HEK293T (cell line): ENCODE measurements at regions not wholly inside any gene's neighbourhood (a gene's known extent, or its start where the extent isn't known, plus 50 kb on each side); places are given as distances from the start of the nearest gene placed in this dataset.
"Not testable (repeated sequence)": the region's sequence is repeated elsewhere in the genome, so short reads cannot be mapped to it uniquely, and the experiment has no call there.

Experiments used
- CTCF ChIA-PET: fragments of 350-600 bp; formaldehyde crosslinking; extraction: SDS; loops from one replicate; lab custom pipeline; 2021; ENCODE audit warnings: antibody characterized with exemption, inconsistent platforms; lab: Yijun Ruan, JAX
- POLR2A ChIA-PET: fragments of 350-600 bp; formaldehyde crosslinking; extraction: SDS; loops from one replicate; lab custom pipeline; 2020; ENCODE audit warnings: antibody characterized with exemption, inconsistent platforms; lab: Yijun Ruan, JAX
- DNase-seq: peaks from one replicate; pipeline ENCODE4 v3.0.0; 2012; ENCODE audit warnings: mixed read lengths; ENCODE audit errors: extremely low spot score
- ARNT ChIP-seq: fragments of 450-650 bp; IDR thresholded peaks from 2 replicates; pipeline ENCODE4 v1.6.1; 2017; ENCODE audit warnings: mild to moderate bottlenecking
- BHLHE40 ChIP-seq: fragments of 450-650 bp; IDR thresholded peaks from 2 replicates; pipeline ENCODE4 v1.6.1; 2016; ENCODE audit warnings: mild to moderate bottlenecking, moderate library complexity, borderline replicate concordance
- CTBP1 ChIP-seq: fragments of 450-650 bp; IDR thresholded peaks from 2 replicates; pipeline ENCODE4 v1.6.1; 2016; ENCODE audit warnings: borderline replicate concordance
- ELF4 ChIP-seq: fragments of 450-650 bp; IDR thresholded peaks from 2 replicates; pipeline ENCODE4 v1.6.1; 2017; ENCODE audit warnings: antibody characterized with exemption
- FOXA1 ChIP-seq: fragments of 450-650 bp; IDR thresholded peaks from 2 replicates; pipeline ENCODE4 v1.6.1; 2016; ENCODE audit warnings: mild to moderate bottlenecking
- FOXK2 ChIP-seq: fragments of 450-650 bp; IDR thresholded peaks from 2 replicates; pipeline ENCODE4 v1.6.1; 2016; ENCODE audit warnings: mild to moderate bottlenecking
- FOXM1 ChIP-seq: fragments of 450-650 bp; IDR thresholded peaks from 2 replicates; pipeline ENCODE4 v1.6.1; 2017; ENCODE audit warnings: mild to moderate bottlenecking, borderline replicate concordance
- HDGF ChIP-seq: fragments of 450-650 bp; IDR thresholded peaks from 2 replicates; pipeline ENCODE4 v1.6.1; 2017; ENCODE audit warnings: antibody characterized with exemption, borderline replicate concordance
- L3MBTL2 ChIP-seq: fragments of 450-650 bp; conservative IDR thresholded peaks from 2 replicates; pipeline ENCODE4 v1.6.1; 2016; ENCODE audit warnings: mild to moderate bottlenecking
- LEF1 ChIP-seq: fragments of 450-650 bp; IDR thresholded peaks from 2 replicates; pipeline ENCODE4 v1.6.1; 2017; ENCODE audit warnings: mild to moderate bottlenecking, borderline replicate concordance
- NFRKB ChIP-seq: fragments of 450-650 bp; IDR thresholded peaks from 2 replicates; pipeline ENCODE4 v1.6.1; 2016; ENCODE audit warnings: mild to moderate bottlenecking, moderate library complexity
- SP1 ChIP-seq: fragments of 450-650 bp; IDR thresholded peaks from 2 replicates; pipeline ENCODE4 v1.6.1; 2017
- SUZ12 ChIP-seq: fragments of 450-650 bp; IDR thresholded peaks from 2 replicates; pipeline ENCODE4 v1.6.1; 2016; ENCODE audit warnings: mild to moderate bottlenecking
- TARDBP ChIP-seq: fragments of 450-650 bp; IDR thresholded peaks from 2 replicates; pipeline ENCODE4 v1.6.1; 2016
- ZNF384 ChIP-seq: fragments of 450-650 bp; IDR thresholded peaks from 2 replicates; pipeline ENCODE4 v1.6.1; 2016
- TF ChIP-seq, protein P1 (sequence below): fragments of 450-650 bp; IDR thresholded peaks from 2 replicates; pipeline ENCODE4 v1.6.1; 2016

DNA sequence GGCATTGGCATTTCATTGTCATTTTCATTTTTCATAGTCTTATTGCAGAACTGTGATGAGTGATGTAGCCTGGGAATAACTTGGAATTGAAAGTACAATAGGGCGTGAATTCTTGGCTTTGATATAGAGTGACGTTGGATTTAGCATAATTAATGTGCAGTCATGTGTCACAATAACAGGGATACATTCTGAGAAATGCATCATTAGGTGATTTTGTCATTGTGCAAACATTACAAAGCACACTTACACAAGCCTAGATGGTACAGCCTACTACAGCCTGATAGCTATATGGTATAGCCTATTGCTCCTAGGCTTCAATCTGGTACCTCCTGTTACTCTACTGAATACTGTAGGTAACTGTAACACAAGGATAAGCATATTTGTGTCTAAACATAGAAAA, 300.8 kb downstream of the DTHD1 start:
- TF ChIP-seq L3MBTL2 (no peak), TARDBP (no peak), NFRKB (no peak), LEF1 (no peak), ELF4 (no peak), SP1 (no peak), FOXK2 (no peak), BHLHE40 (no peak), SUZ12 (no peak), FOXM1 (no peak), ZNF384 (no peak), CTBP1 (no peak), ARNT (no peak)
- TF ChIP-seq, protein P1, sequence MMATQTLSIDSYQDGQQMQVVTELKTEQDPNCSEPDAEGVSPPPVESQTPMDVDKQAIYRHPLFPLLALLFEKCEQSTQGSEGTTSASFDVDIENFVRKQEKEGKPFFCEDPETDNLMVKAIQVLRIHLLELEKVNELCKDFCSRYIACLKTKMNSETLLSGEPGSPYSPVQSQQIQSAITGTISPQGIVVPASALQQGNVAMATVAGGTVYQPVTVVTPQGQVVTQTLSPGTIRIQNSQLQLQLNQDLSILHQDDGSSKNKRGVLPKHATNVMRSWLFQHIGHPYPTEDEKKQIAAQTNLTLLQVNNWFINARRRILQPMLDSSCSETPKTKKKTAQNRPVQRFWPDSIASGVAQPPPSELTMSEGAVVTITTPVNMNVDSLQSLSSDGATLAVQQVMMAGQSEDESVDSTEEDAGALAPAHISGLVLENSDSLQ: no peak
- ChIA-PET CTCF (no interaction called here), POLR2A (no interaction called here)
- DNase-seq: no peak

GRCh38 chr4:36587909-36588472, 306.6 kb downstream of the DTHD1 start:
- ChIA-PET CTCF (no interaction called here), POLR2A (no interaction called here)
- TF ChIP-seq BHLHE40 (no peak), CTBP1 (no peak), TARDBP (no peak), SUZ12 (no peak), HDGF (no peak), LEF1 (no peak), ARNT (no peak), ZNF384 (no peak), FOXA1 (no peak), ELF4 (no peak), NFRKB (no peak), L3MBTL2 (no peak), SP1 (no peak)
- TF ChIP-seq, protein P1: no peak
- DNase-seq: no peak

DNA sequence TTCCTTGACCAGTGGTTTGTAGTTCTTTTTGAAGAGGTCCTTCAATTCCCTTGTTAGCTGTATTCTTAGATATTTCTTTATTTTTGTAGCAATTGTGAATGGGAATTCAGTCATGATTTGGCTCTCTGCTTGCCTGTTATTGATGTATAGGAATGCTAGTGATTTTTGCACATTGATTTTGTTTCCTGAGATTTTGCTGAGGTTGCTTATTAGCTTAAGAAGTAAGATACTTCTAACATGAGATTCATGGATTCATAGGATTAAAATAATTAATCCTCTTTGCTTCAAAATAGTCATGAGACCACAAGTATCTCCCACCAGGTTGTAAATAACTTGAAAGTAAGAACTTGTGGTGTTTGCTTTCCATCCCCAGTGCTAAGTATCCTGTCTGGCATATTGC, 308.9 kb downstream of the DTHD1 start:
- ChIA-PET POLR2A (no interaction called here), CTCF (no interaction called here)
- no peak for DNase-seq
- TF ChIP-seq ARNT (no peak), NFRKB (no peak), CTBP1 (no peak), SUZ12 (no peak), L3MBTL2 (no peak)

DNA sequence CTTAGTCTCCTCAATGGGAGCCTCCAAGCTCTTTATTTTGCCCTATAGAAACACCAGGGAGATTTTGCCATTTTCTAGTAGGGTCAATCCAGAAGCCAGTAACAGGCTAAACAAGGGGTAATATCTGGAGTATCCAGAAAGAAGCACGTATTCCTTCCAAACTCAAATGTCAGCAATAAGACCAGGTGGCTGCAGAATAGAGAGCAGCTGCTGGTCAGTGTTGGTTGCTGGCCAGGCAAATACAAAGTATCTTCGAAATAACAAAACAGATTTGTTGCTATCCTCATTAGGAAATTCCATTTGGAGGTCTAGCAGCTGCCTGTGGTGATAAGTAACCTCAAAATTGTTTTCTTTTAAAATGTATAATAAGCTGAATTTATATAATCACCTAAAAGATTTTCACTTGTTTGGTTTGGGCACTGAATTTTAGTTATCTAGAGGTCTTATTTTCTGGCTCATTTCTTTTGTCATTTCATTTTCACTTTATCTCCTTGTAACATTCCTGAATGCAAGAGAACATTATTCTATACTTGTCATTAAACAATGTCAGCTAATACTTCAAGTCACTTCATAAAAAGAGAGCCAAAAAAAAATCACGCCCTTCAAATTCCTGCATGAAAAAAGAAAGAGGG, 320.6 kb downstream of the DTHD1 start:
- DNase-seq: no peak
- TF ChIP-seq ELF4 (no peak), NFRKB (no peak), L3MBTL2 (no peak), LEF1 (no peak), ARNT (no peak), ZNF384 (no peak), TARDBP (no peak)
- POLR2A ChIA-PET: no interaction called here
- CTCF ChIA-PET: interaction anchor here (0.6 kb wide), 1 partner anchor 154 kb away, joined by 3 read pairs; no protein-coding TSS in a partner anchor

- no peak for DNase-seq
- no peak for TF ChIP-seq ZNF384
- TF ChIP-seq HDGF: no peak
- TF ChIP-seq CTBP1: no peak
- no peak for TF ChIP-seq FOXA1
- TF ChIP-seq BHLHE40: no peak
- TF ChIP-seq ELF4: no peak
- no peak for TF ChIP-seq FOXK2
- TF ChIP-seq NFRKB: no peak
- TF ChIP-seq SP1: no peak
- TF ChIP-seq LEF1: no peak
- TF ChIP-seq SUZ12: no peak
- TF ChIP-seq TARDBP: no peak
- TF ChIP-seq ARNT: no peak
- no peak for TF ChIP-seq L3MBTL2
- no peak for TF ChIP-seq FOXM1
- TF ChIP-seq, protein P1: no peak
- POLR2A ChIA-PET: no interaction called here
- CTCF ChIA-PET: no interaction called here
Measured at GRCh38 chr4:36609661-36610060, 328.2 kb downstream of the DTHD1 start.

- DNase-seq: no peak
- POLR2A ChIA-PET: no interaction called here
- CTCF ChIA-PET: no interaction called here
- TF ChIP-seq BHLHE40: no peak
- no peak for TF ChIP-seq ELF4
- no peak for TF ChIP-seq SUZ12
- TF ChIP-seq LEF1: no peak
- no peak for TF ChIP-seq NFRKB
- no peak for TF ChIP-seq ARNT
- TF ChIP-seq TARDBP: no peak
- no peak for TF ChIP-seq HDGF
- TF ChIP-seq CTBP1: no peak
- TF ChIP-seq FOXM1: no peak
- no peak for TF ChIP-seq ZNF384
- TF ChIP-seq, protein P1: no peak
- no peak for TF ChIP-seq FOXK2
- TF ChIP-seq FOXA1: no peak
- no peak for TF ChIP-seq SP1
- TF ChIP-seq L3MBTL2: no peak
Measured at GRCh38 chr4:36610628-36611027, 329.2 kb downstream of the DTHD1 start.

DNA sequence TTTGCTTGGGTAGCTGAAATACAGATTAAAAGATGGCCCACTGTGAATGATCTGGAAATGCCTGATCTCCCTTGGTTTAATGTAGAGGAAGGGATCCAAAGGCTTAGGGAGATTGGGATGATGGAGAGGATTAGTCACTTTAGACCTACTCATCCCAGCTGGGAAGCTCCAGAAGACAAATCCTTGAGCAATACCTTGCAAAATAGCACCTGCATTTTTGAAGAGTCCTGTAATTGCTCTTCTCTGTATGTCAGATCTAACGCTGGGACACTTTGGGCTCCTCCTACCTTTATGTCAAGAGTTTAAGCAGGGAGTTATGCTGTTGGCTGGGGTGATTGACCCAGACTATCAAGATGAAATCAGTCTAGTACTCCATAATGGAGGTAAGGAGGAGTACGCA, 331.7 kb downstream of the DTHD1 start:
- POLR2A ChIA-PET, DNase-seq, CTCF ChIA-PET: not testable (repeated sequence)
